ENCODE measurements at regions not wholly inside any gene's neighbourhood (a gene's known extent, or its start where the extent isn't known, plus 50 kb on each side); places are given as distances from the start of the nearest gene placed in this dataset.
A peak's percentile ranks its signal among the peaks of the same experiment; 100 is the strongest.
"Not testable (repeated sequence)": the region's sequence is repeated elsewhere in the genome, so short reads cannot be mapped to it uniquely, and the experiment has no call there.

DNA sequence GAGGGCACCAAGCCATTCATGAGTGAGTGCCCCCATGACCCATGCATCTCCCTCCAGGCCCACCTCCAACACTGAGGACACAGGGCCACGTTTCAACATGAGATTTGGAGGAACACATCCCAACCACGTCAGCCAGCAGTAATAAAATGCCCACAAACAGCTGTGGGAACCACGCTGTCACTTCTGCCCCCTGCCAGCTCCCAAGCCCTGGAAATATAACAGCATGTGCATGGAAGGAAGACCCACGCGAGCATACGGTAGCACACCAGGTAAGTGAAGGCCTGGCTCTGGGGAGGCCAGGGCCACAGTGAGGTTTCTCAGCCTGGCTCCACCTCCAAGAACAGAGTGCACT, 168.9 kb upstream of the PFKP start:
- H3K4me3 ChIP-seq: no peak overlapping the region
- DNase-seq (ENCODE audit: low read depth in 1 of 2, low spot score in 1 of 2): no peak
- H3K36me3 ChIP-seq: no peaks in the 10 kb centered on the region
- no peaks in the 10 kb centered on the region for H3K4me1 ChIP-seq (ENCODE audit: low read depth)
- H3K27ac ChIP-seq: no peak overlapping the region
- no peaks in the 10 kb centered on the region for H3K27me3 ChIP-seq
- H3K9me3 ChIP-seq (ENCODE audit: low read depth): no peaks in the 10 kb centered on the region
- TF ChIP-seq, protein P1, sequence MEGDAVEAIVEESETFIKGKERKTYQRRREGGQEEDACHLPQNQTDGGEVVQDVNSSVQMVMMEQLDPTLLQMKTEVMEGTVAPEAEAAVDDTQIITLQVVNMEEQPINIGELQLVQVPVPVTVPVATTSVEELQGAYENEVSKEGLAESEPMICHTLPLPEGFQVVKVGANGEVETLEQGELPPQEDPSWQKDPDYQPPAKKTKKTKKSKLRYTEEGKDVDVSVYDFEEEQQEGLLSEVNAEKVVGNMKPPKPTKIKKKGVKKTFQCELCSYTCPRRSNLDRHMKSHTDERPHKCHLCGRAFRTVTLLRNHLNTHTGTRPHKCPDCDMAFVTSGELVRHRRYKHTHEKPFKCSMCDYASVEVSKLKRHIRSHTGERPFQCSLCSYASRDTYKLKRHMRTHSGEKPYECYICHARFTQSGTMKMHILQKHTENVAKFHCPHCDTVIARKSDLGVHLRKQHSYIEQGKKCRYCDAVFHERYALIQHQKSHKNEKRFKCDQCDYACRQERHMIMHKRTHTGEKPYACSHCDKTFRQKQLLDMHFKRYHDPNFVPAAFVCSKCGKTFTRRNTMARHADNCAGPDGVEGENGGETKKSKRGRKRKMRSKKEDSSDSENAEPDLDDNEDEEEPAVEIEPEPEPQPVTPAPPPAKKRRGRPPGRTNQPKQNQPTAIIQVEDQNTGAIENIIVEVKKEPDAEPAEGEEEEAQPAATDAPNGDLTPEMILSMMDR (IDR thresholded peaks at IDR 0.05; ENCODE audit: low read depth, low read length): no peak

- H3K4me1 ChIP-seq (ENCODE audit: low read depth): no peaks in the 10 kb centered on the region
- H3K4me3 ChIP-seq: no peak overlapping the region
- no peaks in the 10 kb centered on the region for H3K9me3 ChIP-seq (ENCODE audit: low read depth)
- no peaks in the 10 kb centered on the region for H3K27me3 ChIP-seq
- H3K36me3 ChIP-seq: no peaks in the 10 kb centered on the region
- TF ChIP-seq, protein P1 (IDR thresholded peaks at IDR 0.05; ENCODE audit: low read depth, low read length): no peak
- H3K27ac ChIP-seq: no peak overlapping the region
- DNase-seq (ENCODE audit: low read depth in 1 of 2, low spot score in 1 of 2): peak in 1 of 2 donors; percentile 19
These were observed 169.5 kb upstream of the PFKP start for GRCh38 chr10:2897619-2898508.

- not testable (repeated sequence) for H3K4me3 ChIP-seq; H3K27me3 ChIP-seq; H3K4me1 ChIP-seq (ENCODE audit: low read depth); DNase-seq (ENCODE audit: low read depth in 1 of 2, low spot score in 1 of 2); H3K27ac ChIP-seq; H3K9me3 ChIP-seq (ENCODE audit: low read depth); H3K36me3 ChIP-seq
These were observed 171.0 kb upstream of the PFKP start for GRCh38 chr10:2896334-2896733.

GRCh38 chr10:2895594-2896196, 171.7 kb upstream of the PFKP start:
- no peak overlapping the region for H3K4me3 ChIP-seq
- no peak overlapping the region for H3K27ac ChIP-seq
- TF ChIP-seq, protein P1 (IDR thresholded peaks at IDR 0.05; ENCODE audit: low read depth, low read length): no peak
- H3K4me1 ChIP-seq (ENCODE audit: low read depth): no peaks in the 10 kb centered on the region
- H3K27me3 ChIP-seq: no peaks in the 10 kb centered on the region
- no peaks in the 10 kb centered on the region for H3K9me3 ChIP-seq (ENCODE audit: low read depth)
- H3K36me3 ChIP-seq: no peaks in the 10 kb centered on the region
- no peak for DNase-seq (ENCODE audit: low read depth in 1 of 2, low spot score in 1 of 2)

DNA sequence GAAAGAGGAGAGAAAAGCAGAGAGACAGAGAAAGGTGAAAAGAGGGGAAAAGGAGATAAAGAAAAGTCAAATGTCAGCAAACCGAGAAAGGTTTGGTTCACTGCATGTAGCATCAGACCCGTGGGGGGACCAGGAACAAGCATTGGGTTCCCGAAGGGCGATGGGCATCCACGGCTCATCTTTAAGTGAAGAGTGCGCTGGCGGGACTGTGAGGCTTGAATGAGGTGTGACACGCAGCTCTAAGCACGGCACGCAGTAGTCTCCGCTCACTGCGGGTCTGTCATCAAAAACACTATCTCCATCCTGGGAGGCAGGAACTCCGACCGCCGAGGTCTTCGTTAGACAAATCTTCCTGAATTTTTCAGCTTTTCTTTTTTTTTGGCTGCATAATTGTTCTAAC, 173.4 kb upstream of the PFKP start:
- Histone ChIP-seq H3K4me3 (no peak overlapping the region), H3K27me3 (no peaks in the 10 kb centered on the region), H3K9me3 (ENCODE audit: low read depth) (no peaks in the 10 kb centered on the region), H3K36me3 (no peaks in the 10 kb centered on the region), H3K4me1 (ENCODE audit: low read depth) (no peaks in the 10 kb centered on the region), H3K27ac (no peak overlapping the region)
- TF ChIP-seq, protein P1 (IDR thresholded peaks at IDR 0.05; ENCODE audit: low read depth, low read length): no peak
- no peak for DNase-seq (ENCODE audit: low read depth in 1 of 2, low spot score in 1 of 2)

- no peaks in the 10 kb centered on the region for H3K36me3 ChIP-seq
These were observed 174.0 kb upstream of the PFKP start for GRCh38 chr10:2893158-2893845.

More at GRCh38 chr10:2893158-2893845, 174.0 kb upstream of the PFKP start:
- Histone ChIP-seq H3K27ac (no peak overlapping the region), H3K9me3 (ENCODE audit: low read depth) (no peaks in the 10 kb centered on the region), H3K4me3 (no peak overlapping the region), H3K4me1 (ENCODE audit: low read depth) (no peaks in the 10 kb centered on the region), H3K27me3 (no peaks in the 10 kb centered on the region)
- TF ChIP-seq, protein P1 (IDR thresholded peaks at IDR 0.05; ENCODE audit: low read depth, low read length): no peak
- no peak for DNase-seq (ENCODE audit: low read depth in 1 of 2, low spot score in 1 of 2)

Measured in cardiac muscle cell (in vitro differentiated cells and primary cell).